Ectodermal cell (in vitro differentiated cells): ENCODE measurements at regions not wholly inside any gene's neighbourhood (a gene's known extent, or its start where the extent isn't known, plus 50 kb on each side); places are given as distances from the start of the nearest gene placed in this dataset.

Source experiments
- H3K27ac ChIP-seq: 2 replicates; pipeline ENCODE4 v1.7.0; 2013; ENCODE audit warnings: mild to moderate bottlenecking, low read depth, low read length; ENCODE audit not compliant: insufficient read depth, poor library complexity, severe bottlenecking
- H3K27me3 ChIP-seq: 2 replicates; pipeline ENCODE4 v1.7.0; 2013; ENCODE audit warnings: mild to moderate bottlenecking, low read length; ENCODE audit not compliant: insufficient read depth, control insufficient read depth, poor library complexity, severe bottlenecking
- H3K36me3 ChIP-seq: one replicate; pipeline ENCODE4 v1.7.0; 2013; ENCODE audit warnings: low read length; ENCODE audit not compliant: control insufficient read depth, insufficient read depth
- H3K4me1 ChIP-seq: one replicate; pipeline ENCODE4 v1.7.0; 2013; ENCODE audit warnings: low read length; ENCODE audit not compliant: control insufficient read depth, insufficient read depth
- H3K4me3 ChIP-seq: 2 replicates; pipeline ENCODE4 v1.7.0; 2013; ENCODE audit warnings: low read depth, low read length, control low read depth; ENCODE audit not compliant: insufficient read depth
- H3K9me3 ChIP-seq: 2 replicates; pipeline ENCODE4 v1.7.0; 2013; ENCODE audit warnings: mild to moderate bottlenecking, low read length, moderate library complexity; ENCODE audit not compliant: control insufficient read depth
- WGBS, 2 experiments: methylation state at CpG; one replicate each; pipeline ENCODE4 v1.1.7; 2013; ENCODE audit warnings: missing lambda C conversion rate in 2 of 2; 5-methylcytosine and 5-hydroxymethylcytosine counted together

GRCh38 chr12:76274420-76275083, 73.7 kb downstream of the BBS10 start:
- H3K4me3 ChIP-seq = no peak overlapping the region
- H3K27me3 ChIP-seq = no peaks in the 10 kb centered on the region
- H3K36me3 ChIP-seq = no peaks in the 10 kb centered on the region
- 96 to 99% methylated on average over 3 of the region's 3 CpGs for WGBS, 2 experiments
- H3K27ac ChIP-seq = no peak overlapping the region
- no peaks in the 10 kb centered on the region for H3K9me3 ChIP-seq
- peaks cover 9% of the 10 kb centered on the region for H3K4me1 ChIP-seq

- peak overlapping the region; percentile 67 for H3K27ac ChIP-seq
- no peak overlapping the region for H3K4me3 ChIP-seq
- no peaks in the 10 kb centered on the region for H3K9me3 ChIP-seq
- WGBS, 2 experiments = 51 to 74% methylated on average over 4 of the region's 4 CpGs
- no peaks in the 10 kb centered on the region for H3K36me3 ChIP-seq
- no peaks in the 10 kb centered on the region for H3K27me3 ChIP-seq
- peaks cover 9% of the 10 kb centered on the region for H3K4me1 ChIP-seq
Measured at GRCh38 chr12:76272287-76272686, 75.9 kb downstream of the BBS10 start.

DNA sequence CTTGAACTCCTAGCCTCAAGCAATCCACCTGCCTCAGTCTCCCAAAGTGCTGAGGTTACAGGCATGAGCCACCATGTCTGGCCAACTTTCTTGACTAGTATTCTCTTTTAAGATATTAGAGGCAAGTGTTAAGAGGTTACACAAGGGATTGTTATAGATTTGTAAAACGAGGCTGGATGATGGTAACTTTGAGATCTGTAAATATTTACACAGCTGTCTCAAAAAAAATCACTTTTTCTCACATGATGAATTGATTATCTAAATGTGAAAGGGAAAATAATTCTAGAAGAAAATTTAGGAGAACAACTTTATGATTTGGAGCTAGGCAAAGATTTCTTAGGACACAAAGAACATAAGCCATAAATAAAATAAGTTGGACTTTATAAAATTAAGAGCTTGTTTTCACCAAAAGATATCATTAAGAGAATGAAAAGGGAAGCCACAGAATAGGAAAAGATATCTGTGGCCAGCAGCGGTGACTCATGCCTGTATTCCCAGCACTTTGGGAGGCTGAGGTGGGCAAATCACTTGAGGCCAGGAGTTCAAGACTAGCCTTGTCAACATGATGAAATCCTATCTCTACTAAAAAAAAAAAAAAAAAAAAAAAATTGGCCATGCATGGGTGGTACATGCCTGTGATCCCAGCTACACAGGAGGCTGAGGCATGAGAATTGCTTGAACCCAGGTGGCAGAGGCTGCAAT, 77.4 kb downstream of the BBS10 start:
- Histone ChIP-seq H3K27ac (no peak overlapping the region), H3K27me3 (no peaks in the 10 kb centered on the region), H3K36me3 (no peaks in the 10 kb centered on the region), H3K4me3 (no peak overlapping the region), H3K9me3 (no peaks in the 10 kb centered on the region), H3K4me1 (peaks cover 9% of the 10 kb centered on the region)
- 97 to 98% methylated on average over 1 to 2 of the region's 2 CpGs for WGBS, 2 experiments

DNA sequence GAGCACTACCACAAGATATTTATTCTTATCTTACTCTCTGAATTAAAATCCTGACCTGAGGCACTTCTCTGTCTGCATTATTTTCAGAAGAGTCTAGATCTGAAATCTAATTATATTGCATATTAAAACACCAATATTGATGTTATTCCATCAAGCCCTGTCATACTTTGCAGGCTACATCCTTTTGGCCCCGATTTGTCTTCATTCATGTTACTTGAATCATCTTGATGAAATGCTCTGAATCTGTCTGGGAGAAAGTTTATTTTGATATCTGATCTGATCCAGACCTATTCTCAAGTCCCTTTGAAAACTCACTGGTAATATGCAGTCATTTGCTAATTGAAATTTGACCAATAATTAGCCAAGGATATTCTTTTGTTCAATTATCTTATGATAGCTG, 79.9 kb downstream of the BBS10 start:
- H3K9me3 ChIP-seq = no peaks in the 10 kb centered on the region
- H3K27ac ChIP-seq = no peak overlapping the region
- no peaks in the 10 kb centered on the region for H3K36me3 ChIP-seq
- H3K4me1 ChIP-seq = peaks cover 9% of the 10 kb centered on the region
- H3K4me3 ChIP-seq = no peak overlapping the region
- no peaks in the 10 kb centered on the region for H3K27me3 ChIP-seq
- WGBS, 2 experiments = 89 to 92% methylated on average over 1 of the region's 1 CpG

GRCh38 chr12:76266797-76267196, 81.4 kb downstream of the BBS10 start:
- WGBS, 2 experiments = 82 to 88% methylated on average over 2 of the region's 2 CpGs
- Histone ChIP-seq H3K27me3 (no peaks in the 10 kb centered on the region), H3K4me1 (peaks cover 3% of the 10 kb centered on the region), H3K9me3 (no peaks in the 10 kb centered on the region), H3K36me3 (no peaks in the 10 kb centered on the region), H3K4me3 (no peak overlapping the region), H3K27ac (no peak overlapping the region)

DNA sequence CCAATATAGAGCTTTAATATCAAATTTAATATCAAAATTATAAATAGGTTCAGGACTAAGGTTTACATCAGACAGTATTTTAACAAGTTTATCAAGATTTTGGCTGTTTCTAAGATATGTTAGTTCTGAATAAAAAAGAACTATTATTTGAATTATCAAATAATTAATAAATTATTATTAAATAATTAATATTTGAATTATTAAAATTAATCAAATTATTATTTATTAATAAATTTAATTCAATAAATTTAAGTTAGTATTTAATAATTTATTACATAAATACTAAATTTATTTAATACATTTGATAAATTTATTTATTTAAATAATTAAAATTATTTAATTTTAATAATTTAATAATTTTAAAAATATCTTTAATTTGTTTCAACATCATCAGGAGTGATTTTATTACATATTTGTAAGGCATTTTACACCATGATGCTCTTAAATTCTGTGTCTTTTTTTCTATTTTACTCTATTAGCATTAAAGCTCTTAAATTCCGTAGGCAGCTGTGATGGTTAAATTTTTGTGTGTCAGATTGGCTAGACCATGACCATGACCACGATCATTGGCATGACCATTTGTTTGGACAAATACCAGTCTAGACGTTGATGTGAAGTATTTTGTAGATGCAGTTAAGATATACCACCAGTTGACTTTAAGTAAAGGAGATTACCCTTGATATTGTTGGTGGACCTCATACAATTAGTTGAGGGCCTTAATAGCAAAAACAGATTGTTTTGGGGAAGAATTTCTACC, 82.6 kb downstream of the BBS10 start:
- no peaks in the 10 kb centered on the region for H3K4me1 ChIP-seq
- no peak overlapping the region for H3K4me3 ChIP-seq
- no peaks in the 10 kb centered on the region for H3K27me3 ChIP-seq
- no peak overlapping the region for H3K27ac ChIP-seq
- no peaks in the 10 kb centered on the region for H3K36me3 ChIP-seq
- no peaks in the 10 kb centered on the region for H3K9me3 ChIP-seq
- WGBS, 2 experiments = 69 to 77% methylated on average over 3 of the region's 3 CpGs

- peaks cover 9% of the 10 kb centered on the region for H3K4me1 ChIP-seq
- H3K36me3 ChIP-seq = no peaks in the 10 kb centered on the region
- no peaks in the 10 kb centered on the region for H3K9me3 ChIP-seq
- no peak overlapping the region for H3K27ac ChIP-seq
- no peak overlapping the region for H3K4me3 ChIP-seq
- H3K27me3 ChIP-seq = no peaks in the 10 kb centered on the region
Measured at GRCh38 chr12:76264611-76265012, 83.6 kb downstream of the BBS10 start.

- WGBS, 2 experiments = 42 to 54% methylated on average over 4 to 6 of the region's 7 CpGs
- Histone ChIP-seq H3K4me1 (peaks cover 18% of the 10 kb centered on the region), H3K27ac (no peak overlapping the region)
Measured at GRCh38 chr12:76263696-76264095, 84.5 kb downstream of the BBS10 start.

DNA sequence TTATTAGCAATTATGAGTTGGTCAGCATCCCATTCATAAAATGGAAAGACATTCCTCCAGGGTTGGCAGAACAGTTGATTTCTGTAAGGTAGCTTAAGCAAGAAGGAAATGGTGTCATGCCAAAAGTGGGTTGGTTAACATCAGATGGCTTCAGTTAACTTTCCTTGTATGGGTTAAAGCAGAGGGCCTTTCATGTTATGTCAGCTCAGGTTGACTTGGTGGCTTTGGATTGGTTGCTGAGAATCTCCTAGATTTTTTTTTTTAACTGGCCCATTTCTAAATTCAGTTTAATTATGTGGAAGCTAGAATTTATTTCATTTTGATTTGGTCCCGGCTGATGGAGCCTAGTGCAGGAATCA, 87.8 kb downstream of the BBS10 start:
- H3K4me1 ChIP-seq = peaks cover 19% of the 10 kb centered on the region
- no peak overlapping the region for H3K27ac ChIP-seq
- no peaks in the 10 kb centered on the region for H3K9me3 ChIP-seq
- 64 to 95% methylated on average over 1 of the region's 1 CpG for WGBS, 2 experiments
- H3K27me3 ChIP-seq = no peaks in the 10 kb centered on the region
- H3K4me3 ChIP-seq = no peak overlapping the region
- no peaks in the 10 kb centered on the region for H3K36me3 ChIP-seq

More at GRCh38 chr12:76263696-76264095, 84.5 kb downstream of the BBS10 start:
- Histone ChIP-seq H3K27me3 (no peaks in the 10 kb centered on the region), H3K9me3 (no peaks in the 10 kb centered on the region), H3K36me3 (no peaks in the 10 kb centered on the region), H3K4me3 (no peak overlapping the region)

DNA sequence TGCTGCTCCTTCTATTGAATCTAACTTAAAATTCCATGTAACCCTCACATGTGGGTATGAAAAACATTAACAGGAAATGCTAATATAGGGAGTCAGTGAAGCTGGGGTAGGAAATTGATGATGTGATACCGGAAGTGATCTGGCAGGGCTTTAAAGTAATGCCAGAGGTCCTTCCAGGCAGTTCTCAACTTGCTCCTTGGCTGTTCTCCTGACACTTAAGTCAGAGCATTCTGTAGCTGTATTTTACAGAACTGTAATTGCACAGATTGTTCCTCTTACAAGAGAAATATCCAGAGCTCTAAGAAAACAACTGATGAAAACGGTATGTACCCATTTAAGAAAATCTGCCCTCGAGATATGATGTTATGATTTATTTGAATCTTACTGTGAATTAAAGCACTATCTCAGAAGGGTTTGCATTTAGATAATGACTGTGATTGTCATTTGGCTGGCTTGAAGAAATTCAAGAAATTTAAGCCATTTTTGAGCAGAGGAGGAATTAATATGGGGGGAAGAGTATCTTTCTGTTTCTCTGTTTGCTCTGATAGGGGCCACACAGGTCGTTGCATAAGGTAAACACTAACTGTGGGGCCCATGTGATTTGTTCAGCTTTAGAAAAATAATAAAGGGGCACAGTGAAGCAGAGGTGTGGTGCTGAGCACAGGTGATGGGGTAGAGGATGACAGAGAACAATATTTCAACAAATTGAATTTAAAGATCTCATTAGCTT, 88.4 kb downstream of the BBS10 start:
- Histone ChIP-seq H3K36me3 (no peaks in the 10 kb centered on the region), H3K4me3 (no peak overlapping the region), H3K27me3 (no peaks in the 10 kb centered on the region), H3K27ac (no peak overlapping the region), H3K4me1 (peaks cover 19% of the 10 kb centered on the region), H3K9me3 (no peaks in the 10 kb centered on the region)
- 82 to 87% methylated on average over 4 of the region's 4 CpGs for WGBS, 2 experiments
